SKM-1 (cell line): ENCODE measurements at regions not wholly inside any gene's neighbourhood (a gene's known extent, or its start where the extent isn't known, plus 50 kb on each side); places are given as distances from the start of the nearest gene placed in this dataset.
"Not testable (repeated sequence)": the region's sequence is repeated elsewhere in the genome, so short reads cannot be mapped to it uniquely, and the experiment has no call there.

Experiments
- DNase-seq: peaks from one replicate; lab custom pipeline; 2025; ENCODE audit not compliant: unreplicated experiment; lab: John Stamatoyannopoulos, UW

DNA sequence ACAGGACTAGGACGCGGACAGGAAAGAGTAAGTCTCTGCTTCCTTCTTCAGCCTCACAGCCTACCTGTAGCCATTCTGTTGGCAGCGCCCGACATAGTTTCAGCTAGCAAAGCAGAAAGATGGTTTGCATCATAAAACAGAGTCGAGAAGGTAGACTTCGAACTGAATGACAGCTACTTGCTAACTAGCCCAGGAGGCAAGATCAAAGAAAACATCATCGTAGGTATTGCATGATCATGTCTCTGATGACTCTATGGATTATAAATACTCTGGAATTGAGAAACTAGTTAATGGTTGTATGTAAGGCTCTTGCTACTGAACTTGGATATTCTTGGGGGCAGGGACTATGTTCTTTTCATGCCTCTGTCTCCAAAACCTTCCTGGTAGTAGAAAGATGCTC, 333.1 kb upstream of the KLF3 start:
- DNase-seq, result no peak

DNA sequence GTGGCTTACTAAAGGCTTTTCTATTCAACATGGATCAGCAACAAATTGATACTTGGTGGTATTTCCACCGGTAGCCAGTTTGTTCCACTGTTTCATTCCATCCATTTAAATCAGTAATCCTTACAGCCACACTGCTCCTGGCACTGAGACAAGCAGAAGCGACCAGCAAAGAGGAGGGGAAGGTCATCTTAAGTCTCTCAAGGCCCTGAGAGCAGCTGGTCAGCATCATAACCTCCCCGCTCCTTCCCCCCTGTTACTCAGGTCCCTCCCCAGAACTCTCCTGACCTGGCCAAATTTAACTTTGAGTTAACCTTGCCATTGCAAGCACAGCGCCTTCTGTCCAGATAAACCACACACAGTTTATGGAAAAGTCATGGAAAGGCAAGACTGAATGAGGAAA, 331.3 kb upstream of the KLF3 start:
- no peak for DNase-seq

DNA sequence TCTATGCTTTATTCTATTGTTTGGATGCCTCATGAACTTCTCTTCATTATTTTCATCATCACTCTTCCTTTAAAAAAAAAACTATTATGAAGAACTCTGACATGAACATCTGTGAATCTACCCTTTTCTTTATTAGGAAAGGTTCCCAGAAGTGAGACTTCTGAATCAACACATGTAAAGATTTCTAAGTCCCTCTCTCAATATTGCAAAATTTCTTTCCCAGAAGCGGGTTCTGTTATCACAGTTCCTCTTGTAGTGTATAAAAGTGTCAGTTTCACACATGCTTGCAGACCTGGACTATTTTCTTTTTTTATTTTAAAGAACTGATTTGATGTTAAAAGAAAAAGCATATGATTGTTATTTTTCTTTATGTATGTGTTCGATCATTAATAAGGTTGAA, 330.8 kb upstream of the KLF3 start:
- DNase-seq, result no peak

DNA sequence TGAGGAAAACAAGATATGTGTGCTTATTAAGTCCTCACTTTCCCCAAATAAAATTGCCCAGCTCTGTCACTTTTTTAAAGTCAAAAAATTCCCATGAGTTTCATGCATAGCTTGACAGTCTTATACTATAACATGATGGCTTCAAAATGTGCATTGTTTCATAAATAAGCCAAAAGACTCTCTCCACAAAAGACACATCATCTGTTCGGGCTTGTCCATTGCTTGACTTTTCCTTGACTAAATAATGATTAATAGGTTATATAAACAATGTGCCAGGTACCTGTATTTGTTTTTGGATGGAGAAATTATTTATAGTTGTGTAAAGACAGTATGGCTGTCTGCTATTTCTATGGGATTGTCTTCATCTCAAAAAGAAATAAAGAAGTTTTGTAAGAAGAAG, 329.2 kb upstream of the KLF3 start:
- DNase-seq, result no peak

DNA sequence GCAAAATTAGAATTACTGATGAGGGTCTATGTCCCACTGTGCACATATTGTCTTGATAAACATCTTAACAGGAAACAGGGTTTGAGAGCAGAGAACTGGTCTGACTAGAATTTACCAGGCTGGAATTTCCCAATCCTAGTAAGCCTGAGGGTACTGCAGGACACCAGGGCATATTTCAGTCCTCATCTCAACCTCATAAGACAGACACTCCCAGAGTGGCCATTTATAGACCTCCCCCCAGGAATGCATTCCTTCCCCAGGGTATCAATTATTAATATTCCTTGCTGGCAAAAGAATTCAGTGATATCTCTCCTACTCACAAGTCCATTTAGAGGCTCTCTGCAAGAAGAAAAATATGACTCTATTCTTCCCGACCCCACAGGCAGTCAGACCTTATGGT, 325.1 kb upstream of the KLF3 start:
- DNase-seq, result not testable (repeated sequence)

DNA sequence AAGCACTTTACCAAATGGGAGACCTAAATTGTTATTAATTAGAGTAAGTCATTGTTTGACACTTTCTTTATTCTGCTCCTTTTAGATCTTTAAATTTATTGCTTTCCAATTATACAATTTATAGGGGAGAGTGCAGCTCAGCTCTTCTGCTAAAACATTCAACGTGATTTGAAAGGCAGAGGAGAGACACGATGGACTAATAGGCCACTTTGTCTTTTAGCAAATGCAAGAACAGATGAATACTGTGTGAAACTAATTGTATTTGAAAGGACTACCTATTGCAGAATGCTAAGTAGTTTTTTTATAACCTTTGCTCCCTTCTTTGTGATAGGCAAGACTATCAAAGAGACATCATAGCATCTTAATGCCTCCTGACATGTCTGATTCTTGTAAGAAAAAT, 320.4 kb upstream of the KLF3 start:
- no peak for DNase-seq

DNA sequence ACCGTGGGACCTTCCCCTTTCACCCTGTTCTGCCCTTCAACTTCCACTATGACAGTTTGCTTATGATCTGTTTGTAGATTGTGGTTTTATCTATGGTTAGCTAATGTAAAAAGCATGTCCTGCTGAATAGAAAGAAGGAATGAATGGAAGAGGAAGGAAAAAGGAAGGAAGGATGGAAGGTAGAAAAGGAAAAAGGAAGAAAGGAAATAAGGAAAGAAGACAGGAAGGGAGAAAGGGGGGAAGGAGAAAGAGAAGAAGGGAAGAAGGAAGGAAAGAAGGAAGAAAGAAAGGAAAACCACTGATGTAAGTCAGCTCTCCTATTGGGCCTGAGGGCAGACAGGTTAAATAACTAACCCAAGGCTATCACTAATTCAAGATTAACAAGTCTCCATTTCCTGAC, 319.1 kb upstream of the KLF3 start:
- no peak for DNase-seq

DNA sequence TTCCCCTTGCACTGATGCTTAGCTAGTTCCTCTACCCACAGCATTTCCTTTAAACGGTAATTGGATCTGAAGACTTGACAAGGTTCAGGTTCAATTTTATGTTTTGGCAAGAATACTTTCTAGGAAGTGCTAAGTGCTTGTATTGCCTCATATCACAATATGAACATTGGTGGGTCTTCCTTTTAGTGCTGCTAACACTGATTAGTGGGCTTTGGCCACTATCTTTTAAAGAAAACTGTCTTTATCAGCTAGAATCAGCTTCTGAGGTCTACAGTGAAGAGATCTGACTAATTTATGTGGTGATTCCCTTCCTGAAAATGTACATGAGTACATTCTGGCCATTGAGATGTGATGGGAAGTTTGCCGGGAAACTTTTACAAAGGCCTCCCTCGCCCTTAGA, 316.7 kb upstream of the KLF3 start:
- DNase-seq, result no peak

DNA sequence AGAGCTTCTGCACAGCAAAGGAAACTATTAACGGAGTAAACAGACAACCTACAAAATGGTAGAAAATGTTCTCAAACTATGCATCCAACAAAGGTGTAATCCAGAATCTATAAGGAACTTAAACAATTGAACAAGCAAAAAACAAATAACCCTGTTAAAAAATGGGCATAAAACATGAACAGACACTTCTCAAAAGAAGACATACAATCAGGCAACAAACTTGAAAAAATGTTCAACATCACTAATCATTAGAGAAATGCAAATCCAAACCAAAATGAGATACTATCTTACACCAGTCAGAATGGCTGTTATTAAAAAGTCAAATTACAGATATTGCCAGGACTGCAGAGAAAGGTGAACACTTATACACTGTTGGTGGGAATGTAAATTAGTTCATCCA, 309.6 kb upstream of the KLF3 start:
- no peak for DNase-seq

DNA sequence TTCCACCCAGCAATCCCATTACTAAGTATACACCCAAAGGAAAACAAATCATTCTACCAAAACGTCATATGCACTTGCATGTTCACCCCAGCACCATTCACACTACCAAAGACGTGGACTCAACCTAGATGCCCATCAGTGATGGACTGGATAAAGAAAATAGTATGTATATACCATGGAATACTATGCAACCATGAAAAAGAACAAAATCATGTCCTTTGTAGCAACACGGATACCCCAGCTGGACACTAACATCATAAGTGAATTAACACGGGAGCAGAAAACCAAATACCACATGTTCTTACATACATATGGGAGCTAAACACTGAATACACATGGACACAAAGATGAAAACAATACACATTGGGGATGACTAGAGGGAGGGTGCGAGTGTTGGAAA, 309.1 kb upstream of the KLF3 start:
- no peak for DNase-seq

DNA sequence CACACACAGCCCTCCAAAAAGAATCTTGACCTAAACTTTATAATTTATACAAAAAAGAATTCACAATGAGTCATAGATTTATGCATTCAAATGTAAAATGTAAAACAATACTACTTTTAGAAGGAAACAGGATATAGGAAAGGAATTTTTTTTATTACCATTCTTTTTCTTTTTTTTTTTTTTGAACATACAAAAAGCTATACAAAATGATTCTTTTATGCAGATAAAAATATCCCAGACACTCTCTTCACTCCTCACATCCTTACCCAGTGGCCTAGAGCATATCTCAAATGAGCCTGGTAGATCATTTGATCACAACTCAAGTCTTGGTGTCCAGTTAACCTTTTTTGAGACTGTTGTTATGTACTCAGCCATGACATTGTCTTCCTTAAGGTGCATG, 307.3 kb upstream of the KLF3 start:
- no peak for DNase-seq

DNA sequence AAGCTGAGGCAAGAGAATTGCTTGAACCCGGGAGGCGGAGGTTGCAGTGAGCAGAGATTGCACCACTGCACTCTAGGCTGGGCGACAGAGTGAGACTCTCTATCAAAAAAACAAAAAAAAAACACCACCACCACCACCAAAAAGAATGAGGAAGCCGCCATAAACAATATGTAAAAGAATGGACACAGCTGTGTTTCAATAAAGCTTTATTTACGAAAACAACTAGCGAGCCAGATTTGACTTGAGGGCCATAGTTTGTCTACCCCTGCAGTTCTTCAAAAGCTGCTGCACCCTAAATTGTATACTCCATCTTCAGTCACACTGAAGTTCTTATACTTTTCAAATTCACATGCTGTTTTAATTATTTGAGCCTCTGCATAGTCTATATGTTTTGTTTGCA, 306.5 kb upstream of the KLF3 start:
- DNase-seq, result no peak

DNA sequence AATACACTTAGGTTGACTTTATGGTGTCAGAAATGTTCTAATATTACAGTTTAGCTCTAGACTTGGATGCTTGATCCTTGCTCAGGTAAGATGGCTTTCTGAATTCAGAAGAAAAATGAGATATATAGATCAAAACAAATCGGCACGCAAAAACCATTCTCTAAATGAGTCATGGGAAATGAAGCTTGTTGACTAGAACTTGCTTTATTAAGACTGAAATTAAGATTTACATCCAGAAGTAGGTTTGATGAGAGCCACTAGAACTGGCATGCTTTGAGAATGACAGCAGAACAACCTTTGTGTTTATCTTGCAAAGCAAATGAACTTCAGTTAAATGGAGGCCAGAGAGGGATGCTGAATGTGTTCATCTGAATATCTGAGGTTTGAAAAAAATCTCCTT, 304.9 kb upstream of the KLF3 start:
- DNase-seq, result no peak

DNA sequence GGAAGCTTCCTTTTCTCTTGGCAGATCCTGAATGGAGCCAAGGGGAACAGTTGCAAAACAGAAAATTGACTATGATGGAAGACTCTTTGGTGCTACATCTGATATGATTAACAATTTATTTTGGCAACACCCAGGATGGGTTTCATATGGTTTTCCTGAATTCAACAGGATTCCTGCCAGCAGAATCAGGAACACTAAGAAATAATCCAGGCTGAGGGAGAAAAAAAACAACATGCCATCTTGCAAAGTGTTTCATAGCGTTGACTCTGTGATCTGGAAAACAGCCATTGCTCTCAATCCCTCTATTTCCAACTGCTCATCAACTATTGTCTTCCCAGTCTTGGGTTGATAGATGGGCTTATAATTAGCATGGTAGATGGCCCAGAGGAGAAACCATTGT, 303.8 kb upstream of the KLF3 start:
- no peak for DNase-seq

DNA sequence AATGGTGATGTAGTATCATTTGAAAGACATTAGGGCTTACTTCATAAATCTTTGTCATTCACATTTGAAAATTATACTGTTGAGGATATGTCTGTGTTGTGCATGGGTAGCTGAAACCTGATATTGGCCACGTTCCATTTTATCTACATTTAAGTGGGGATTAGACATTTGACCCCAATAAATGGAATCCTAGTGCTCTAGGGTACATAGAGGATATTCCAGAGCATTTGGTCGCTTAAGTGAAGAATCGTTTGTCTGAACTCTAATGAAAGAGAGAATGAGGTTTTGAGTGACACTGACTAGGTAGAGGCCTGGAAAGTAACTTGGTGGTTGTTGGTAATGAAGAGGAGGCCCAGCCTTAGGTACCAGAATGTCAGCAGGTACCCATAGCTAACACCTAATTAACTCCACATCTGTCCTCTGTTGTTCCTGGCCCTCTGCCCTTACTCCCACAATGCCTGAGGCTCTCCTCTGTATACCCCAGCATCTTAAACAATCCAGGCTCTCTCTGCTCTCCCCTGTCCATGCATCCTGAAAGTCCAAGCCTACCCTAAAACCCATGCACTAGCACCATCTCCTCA, 299.5 kb upstream of the KLF3 start:
- DNase-seq, result no peak

DNA sequence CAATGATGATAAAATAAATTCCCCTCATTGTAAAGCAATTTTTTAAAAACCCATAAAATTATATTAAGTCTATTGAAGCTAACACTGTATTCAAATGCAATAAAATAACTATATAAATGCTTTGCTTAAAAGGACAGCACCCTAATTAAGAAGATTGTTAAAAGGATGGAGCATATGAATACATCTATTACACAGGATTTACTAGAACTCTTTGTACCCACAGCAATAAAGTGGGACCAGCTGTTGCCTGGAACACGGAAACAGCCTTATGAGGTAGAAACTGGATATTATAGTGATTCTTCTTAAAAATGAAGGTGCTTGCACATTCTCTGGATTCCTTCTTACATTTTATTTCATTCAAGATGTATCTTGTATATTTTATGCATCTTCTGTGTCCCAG, 298.7 kb upstream of the KLF3 start:
- DNase-seq, result no peak

DNA sequence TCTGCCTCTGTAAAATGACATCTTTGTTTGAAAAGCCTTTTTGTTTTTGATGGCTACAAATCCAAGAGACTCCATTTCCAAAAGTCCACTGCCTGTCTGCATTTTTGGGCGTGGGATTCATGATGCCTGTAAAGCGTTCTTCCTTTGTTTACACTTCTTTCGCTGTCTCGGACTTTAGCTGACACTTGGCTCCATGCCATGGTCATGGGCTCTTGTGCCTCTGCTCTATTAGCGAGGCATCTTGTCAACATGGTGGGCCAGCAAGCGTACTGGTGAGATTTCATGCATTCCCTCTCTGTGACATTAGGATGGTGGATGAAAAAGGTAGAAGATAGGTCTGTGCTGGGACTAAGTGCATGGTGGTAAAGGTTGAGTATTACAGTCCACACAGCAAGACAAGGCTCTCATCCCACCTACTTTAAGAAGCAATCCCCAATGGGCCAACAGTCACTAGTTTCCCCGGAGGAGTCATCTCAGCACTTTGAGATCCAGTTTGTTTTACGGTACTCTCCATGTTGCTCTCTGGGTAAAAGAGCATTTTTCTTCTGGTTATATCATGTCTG, 298.2 kb upstream of the KLF3 start:
- DNase-seq, result no peak

DNA sequence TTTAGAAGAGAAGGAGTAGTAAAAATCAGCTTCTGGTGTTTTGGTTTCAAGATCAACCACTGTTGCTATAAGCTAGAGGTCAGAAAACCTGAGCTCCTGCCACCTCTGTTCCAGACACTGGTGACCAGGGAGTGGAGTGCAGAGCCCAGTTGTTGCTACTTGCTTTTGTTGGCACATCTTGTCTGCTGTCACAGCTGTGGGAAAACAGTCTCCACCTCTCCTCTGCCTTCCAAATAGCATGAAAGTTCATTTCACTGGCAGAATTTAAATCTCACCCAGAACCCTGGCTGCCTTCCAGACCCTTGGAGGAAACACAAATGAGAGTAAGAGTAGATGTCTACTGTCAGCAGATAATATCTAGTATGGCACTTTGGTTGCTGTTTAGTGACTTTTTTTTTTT, 297.5 kb upstream of the KLF3 start:
- DNase-seq, result no peak

DNA sequence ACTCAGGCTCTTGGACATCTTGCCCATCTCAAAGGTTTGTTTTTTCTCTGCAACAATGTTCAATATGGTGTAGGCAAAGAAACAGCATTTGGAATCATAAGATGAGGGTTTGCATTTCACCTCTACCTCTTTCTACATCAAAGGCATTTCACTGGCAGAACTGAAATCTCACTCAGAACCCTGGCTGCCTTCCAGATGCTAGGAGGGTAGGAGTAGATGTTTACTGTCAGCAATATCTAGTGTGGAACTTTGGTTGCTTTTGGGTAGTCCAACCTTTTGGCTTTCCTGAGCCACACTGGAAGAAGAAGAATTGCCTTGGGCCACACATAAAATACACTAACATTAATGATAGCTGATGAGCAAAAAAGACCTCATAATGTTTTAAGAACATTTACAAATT, 297.0 kb upstream of the KLF3 start:
- no peak for DNase-seq

DNA sequence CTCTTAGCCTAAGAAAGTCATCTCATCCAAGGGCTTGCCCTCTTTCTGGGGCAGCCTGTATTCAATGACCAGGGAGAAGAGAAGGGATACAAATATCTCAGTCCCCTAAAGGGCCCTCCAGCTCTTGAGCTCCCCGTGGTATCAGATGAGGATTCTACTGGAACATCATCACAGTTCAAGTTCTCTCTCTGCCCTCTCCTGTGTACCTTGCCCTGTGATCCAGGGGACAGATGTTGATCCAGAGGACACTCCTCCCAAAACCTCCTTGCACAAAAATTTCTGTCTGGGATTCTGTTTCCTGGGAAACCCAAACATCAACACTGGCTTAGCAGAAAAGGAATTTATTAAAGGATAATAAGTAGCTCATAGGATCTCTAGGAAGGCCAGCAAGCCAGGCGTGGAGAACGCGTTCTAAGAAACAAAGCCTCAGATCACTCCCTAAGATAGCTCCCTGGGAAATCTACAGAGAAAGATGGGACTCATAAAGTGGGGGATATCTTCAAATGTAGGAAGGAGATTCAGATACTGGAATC, 296.3 kb upstream of the KLF3 start:
- DNase-seq, result no peak

DNA sequence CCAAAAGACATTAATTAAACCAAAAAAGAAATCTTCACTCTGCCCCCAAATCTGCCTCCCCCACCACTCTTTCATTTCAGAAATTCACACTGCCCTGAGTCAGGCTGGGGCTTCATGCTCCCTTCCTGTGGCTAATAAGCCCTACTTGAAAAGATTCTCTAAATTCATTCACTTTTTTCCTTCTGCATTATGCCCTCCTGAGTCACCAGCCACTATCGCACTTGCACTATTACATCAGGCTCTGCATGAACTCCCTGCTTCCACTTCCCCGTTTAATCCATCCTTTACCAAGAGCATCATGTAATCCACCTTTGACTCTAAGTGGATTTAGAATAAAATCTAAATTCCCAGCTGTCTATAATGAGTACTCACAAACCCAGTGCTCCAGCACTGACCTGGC, 295.4 kb upstream of the KLF3 start:
- DNase-seq, result no peak

DNA sequence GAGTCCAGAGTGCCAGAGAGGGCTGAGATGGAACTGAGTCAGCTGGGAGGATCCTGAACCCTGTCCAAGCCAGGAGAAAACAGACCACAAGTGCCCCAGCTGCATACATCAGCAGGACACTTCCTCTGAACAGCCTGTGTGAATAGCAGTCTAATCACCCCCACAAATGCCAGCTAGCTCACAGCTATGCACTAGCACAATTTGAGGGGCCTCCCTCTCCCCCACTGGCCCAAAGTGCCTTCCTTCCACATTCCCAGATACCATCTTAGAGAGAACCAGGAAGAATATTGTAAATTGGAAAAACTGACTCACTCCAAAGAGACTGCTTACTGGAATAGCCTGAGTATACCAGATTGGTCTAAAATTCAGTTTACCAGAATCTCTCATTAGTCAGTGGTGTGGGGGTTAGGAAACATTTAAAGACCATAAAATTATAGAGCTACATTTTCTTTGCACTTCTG, 292.6 kb upstream of the KLF3 start:
- no peak for DNase-seq

DNA sequence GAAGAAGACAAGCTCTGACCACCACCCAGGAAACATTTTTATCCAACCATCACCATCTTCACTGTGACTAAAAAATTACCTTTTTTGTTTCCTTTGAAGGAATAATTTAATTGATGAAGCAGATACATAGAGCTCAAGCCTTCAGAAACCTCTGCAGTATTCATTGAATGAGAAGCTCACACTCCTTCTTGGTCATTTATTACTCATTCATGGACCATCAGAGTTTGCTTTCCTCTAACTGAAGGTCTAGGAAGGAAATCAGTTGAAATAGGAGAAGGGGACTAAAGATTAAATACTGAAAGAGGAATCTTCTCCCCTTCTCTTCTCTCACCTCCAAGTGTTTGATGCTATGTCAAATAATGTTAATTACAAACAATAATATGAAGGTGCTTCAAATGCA, 290.6 kb upstream of the KLF3 start:
- DNase-seq, result no peak
